ENCODE measurements at regions not wholly inside any gene's neighbourhood (a gene's known extent, or its start where the extent isn't known, plus 50 kb on each side); places are given as distances from the start of the nearest gene placed in this dataset.

DNA sequence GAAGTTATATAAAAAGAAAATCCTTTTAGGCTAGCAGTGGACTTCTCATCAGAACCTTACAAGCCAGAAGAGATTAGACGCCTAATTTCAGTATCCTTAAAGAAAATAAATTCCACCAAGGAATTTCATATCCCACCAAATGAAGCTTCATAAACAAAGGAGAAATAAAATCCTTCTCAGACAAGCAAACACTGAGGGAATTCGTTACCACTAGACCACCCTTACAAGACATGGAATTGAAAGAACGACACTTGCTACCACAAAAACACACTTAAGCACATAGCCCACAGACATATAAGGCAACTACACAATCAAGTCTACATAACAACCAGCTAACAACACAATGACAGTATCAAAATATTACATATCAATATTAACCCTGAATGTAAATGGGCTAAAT is 299.2 kb downstream of the TOX3 start:
- H3K27ac ChIP-seq (ENCODE audit: low read depth, low read length), result no peak overlapping the region
- H3K4me1 ChIP-seq (ENCODE audit: control insufficient read depth in 5 of 5, insufficient read depth in 5 of 5, low read length in 5 of 5), result no peaks in the 10 kb centered on the region
- H3K9ac ChIP-seq (ENCODE audit: low read length in 5 of 5), result no peak overlapping the region
- no peaks in the 10 kb centered on the region for H3K36me3 ChIP-seq (ENCODE audit: control insufficient read depth in 5 of 5, insufficient read depth in 5 of 5, low read length in 5 of 5)
- H3K4me3 ChIP-seq (ENCODE audit: low read depth in 1 of 5, low read length in 5 of 5), result no peak overlapping the region
- H3K9me3 ChIP-seq (ENCODE audit: control insufficient read depth in 5 of 5, low read length in 5 of 5), result peaks cover 4 to 23% (median 18%) of the 10 kb centered on the region in 5 donors
- no peaks in the 10 kb centered on the region for H3K27me3 ChIP-seq (ENCODE audit: control insufficient read depth in 5 of 5, insufficient read depth in 4 of 5, low read length in 5 of 5)

DNA sequence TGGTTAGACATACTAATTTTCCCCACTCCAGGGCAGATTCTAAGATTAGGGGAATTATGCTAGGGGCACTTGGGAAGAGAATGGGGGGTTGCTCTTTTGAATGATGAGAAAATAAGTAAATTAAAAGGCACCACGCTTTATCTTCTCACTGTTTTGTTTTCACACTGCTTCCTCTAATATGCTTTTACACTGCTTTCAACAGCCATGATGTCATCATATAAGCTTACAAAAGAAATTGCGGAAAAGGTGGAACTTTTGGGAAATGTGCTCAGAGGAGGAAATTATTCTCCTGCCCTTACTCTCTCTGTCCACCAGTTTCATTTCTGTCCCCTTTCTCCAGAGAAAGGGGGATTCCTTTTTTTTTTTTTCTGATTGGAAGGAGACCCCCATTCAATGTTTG is 308.2 kb downstream of the TOX3 start:
- Histone ChIP-seq H3K9me3 (ENCODE audit: control insufficient read depth in 5 of 5, low read length in 5 of 5) (peaks cover 0 to 4% (median 0%) of the 10 kb centered on the region in 5 donors), H3K27ac (ENCODE audit: low read depth, low read length) (no peak overlapping the region), H3K4me3 (ENCODE audit: low read depth in 1 of 5, low read length in 5 of 5) (no peak overlapping the region), H3K27me3 (ENCODE audit: control insufficient read depth in 5 of 5, insufficient read depth in 4 of 5, low read length in 5 of 5) (no peaks in the 10 kb centered on the region), H3K9ac (ENCODE audit: low read length in 5 of 5) (no peak overlapping the region), H3K36me3 (ENCODE audit: control insufficient read depth in 5 of 5, insufficient read depth in 5 of 5, low read length in 5 of 5) (no peaks in the 10 kb centered on the region), H3K4me1 (ENCODE audit: control insufficient read depth in 5 of 5, insufficient read depth in 5 of 5, low read length in 5 of 5) (no peaks in the 10 kb centered on the region)

GRCh38 chr16:52237823-52238222 is 309.1 kb downstream of the TOX3 start:
- Histone ChIP-seq H3K36me3 (ENCODE audit: control insufficient read depth in 5 of 5, insufficient read depth in 5 of 5, low read length in 5 of 5) (no peaks in the 10 kb centered on the region), H3K9ac (ENCODE audit: low read length in 5 of 5) (no peak overlapping the region), H3K4me3 (ENCODE audit: low read depth in 1 of 5, low read length in 5 of 5) (no peak overlapping the region), H3K9me3 (ENCODE audit: control insufficient read depth in 5 of 5, low read length in 5 of 5) (peaks cover 0 to 2% (median 0%) of the 10 kb centered on the region in 5 donors), H3K27ac (ENCODE audit: low read depth, low read length) (no peak overlapping the region), H3K4me1 (ENCODE audit: control insufficient read depth in 5 of 5, insufficient read depth in 5 of 5, low read length in 5 of 5) (no peaks in the 10 kb centered on the region), H3K27me3 (ENCODE audit: control insufficient read depth in 5 of 5, insufficient read depth in 4 of 5, low read length in 5 of 5) (no peaks in the 10 kb centered on the region)

DNA sequence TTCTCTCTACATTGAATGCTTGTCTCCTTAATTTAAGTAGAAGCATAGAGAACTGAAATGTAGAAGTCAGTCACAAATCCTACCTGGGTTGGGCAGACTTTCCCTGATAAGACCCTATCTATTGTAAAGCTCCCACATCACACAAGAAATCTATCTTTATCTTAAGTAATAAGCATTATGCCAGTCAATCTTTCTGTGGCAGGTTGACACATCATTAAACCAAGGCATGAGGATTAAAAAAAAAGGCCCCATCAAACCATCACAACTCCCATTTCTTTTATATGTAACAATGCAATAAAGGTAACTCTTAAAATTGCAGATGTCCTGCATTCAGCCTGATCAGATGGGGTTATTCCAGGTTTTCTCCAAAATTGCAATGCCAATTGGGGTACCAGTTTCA is 311.8 kb downstream of the TOX3 start:
- Histone ChIP-seq H3K4me3 (ENCODE audit: low read depth in 1 of 5, low read length in 5 of 5) (no peak overlapping the region), H3K9ac (ENCODE audit: low read length in 5 of 5) (no peak overlapping the region), H3K36me3 (ENCODE audit: control insufficient read depth in 5 of 5, insufficient read depth in 5 of 5, low read length in 5 of 5) (no peaks in the 10 kb centered on the region), H3K9me3 (ENCODE audit: control insufficient read depth in 5 of 5, low read length in 5 of 5) (peaks cover 0 to 2% (median 0%) of the 10 kb centered on the region in 5 donors), H3K27me3 (ENCODE audit: control insufficient read depth in 5 of 5, insufficient read depth in 4 of 5, low read length in 5 of 5) (no peaks in the 10 kb centered on the region), H3K4me1 (ENCODE audit: control insufficient read depth in 5 of 5, insufficient read depth in 5 of 5, low read length in 5 of 5) (no peaks in the 10 kb centered on the region), H3K27ac (ENCODE audit: low read depth, low read length) (no peak overlapping the region)

DNA sequence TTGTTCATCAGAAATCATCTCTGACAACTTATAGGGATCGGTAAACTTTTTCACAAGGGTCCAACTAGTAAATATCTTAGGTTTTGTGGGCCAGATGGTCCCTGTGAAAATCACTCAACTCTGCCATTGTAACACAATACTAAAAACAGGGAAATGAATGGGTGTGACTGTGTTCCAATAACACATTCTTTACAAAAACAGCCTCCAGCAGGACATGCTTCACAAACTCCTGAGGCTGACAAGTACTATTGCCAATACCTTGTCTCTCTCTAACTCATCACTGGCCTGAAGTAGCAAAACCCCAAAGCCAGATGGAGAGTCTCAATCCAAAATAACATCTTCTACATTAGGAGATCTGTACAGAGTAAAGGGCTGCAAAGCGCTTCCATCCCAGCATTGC is 312.3 kb downstream of the TOX3 start:
- peaks cover 0 to 2% (median 0%) of the 10 kb centered on the region in 5 donors for H3K9me3 ChIP-seq (ENCODE audit: control insufficient read depth in 5 of 5, low read length in 5 of 5)
- no peaks in the 10 kb centered on the region for H3K4me1 ChIP-seq (ENCODE audit: control insufficient read depth in 5 of 5, insufficient read depth in 5 of 5, low read length in 5 of 5)
- no peak overlapping the region for H3K4me3 ChIP-seq (ENCODE audit: low read depth in 1 of 5, low read length in 5 of 5)
- no peak overlapping the region for H3K27ac ChIP-seq (ENCODE audit: low read depth, low read length)
- H3K36me3 ChIP-seq (ENCODE audit: control insufficient read depth in 5 of 5, insufficient read depth in 5 of 5, low read length in 5 of 5), result no peaks in the 10 kb centered on the region
- H3K27me3 ChIP-seq (ENCODE audit: control insufficient read depth in 5 of 5, insufficient read depth in 4 of 5, low read length in 5 of 5), result no peaks in the 10 kb centered on the region
- no peak overlapping the region for H3K9ac ChIP-seq (ENCODE audit: low read length in 5 of 5)

- H3K9me3 ChIP-seq (ENCODE audit: control insufficient read depth in 5 of 5, low read length in 5 of 5), result peaks cover 0 to 2% (median 0%) of the 10 kb centered on the region in 5 donors
- H3K27me3 ChIP-seq (ENCODE audit: control insufficient read depth in 5 of 5, insufficient read depth in 4 of 5, low read length in 5 of 5), result no peaks in the 10 kb centered on the region
- H3K36me3 ChIP-seq (ENCODE audit: control insufficient read depth in 5 of 5, insufficient read depth in 5 of 5, low read length in 5 of 5), result no peaks in the 10 kb centered on the region
- H3K27ac ChIP-seq (ENCODE audit: low read depth, low read length), result no peak overlapping the region
- H3K9ac ChIP-seq (ENCODE audit: low read length in 5 of 5), result no peak overlapping the region
- no peaks in the 10 kb centered on the region for H3K4me1 ChIP-seq (ENCODE audit: control insufficient read depth in 5 of 5, insufficient read depth in 5 of 5, low read length in 5 of 5)
- no peak overlapping the region for H3K4me3 ChIP-seq (ENCODE audit: low read depth in 1 of 5, low read length in 5 of 5)
These were observed 317.5 kb downstream of the TOX3 start for GRCh38 chr16:52229471-52229870.

GRCh38 chr16:52227851-52228250 is 319.1 kb downstream of the TOX3 start:
- H3K27ac ChIP-seq (ENCODE audit: low read depth, low read length), result no peak overlapping the region
- H3K4me3 ChIP-seq (ENCODE audit: low read depth in 1 of 5, low read length in 5 of 5), result no peak overlapping the region
- H3K9ac ChIP-seq (ENCODE audit: low read length in 5 of 5), result no peak overlapping the region
- no peaks in the 10 kb centered on the region for H3K27me3 ChIP-seq (ENCODE audit: control insufficient read depth in 5 of 5, insufficient read depth in 4 of 5, low read length in 5 of 5)
- peaks cover 0 to 2% (median 0%) of the 10 kb centered on the region in 5 donors for H3K9me3 ChIP-seq (ENCODE audit: control insufficient read depth in 5 of 5, low read length in 5 of 5)
- H3K4me1 ChIP-seq (ENCODE audit: control insufficient read depth in 5 of 5, insufficient read depth in 5 of 5, low read length in 5 of 5), result no peaks in the 10 kb centered on the region
- no peaks in the 10 kb centered on the region for H3K36me3 ChIP-seq (ENCODE audit: control insufficient read depth in 5 of 5, insufficient read depth in 5 of 5, low read length in 5 of 5)

DNA sequence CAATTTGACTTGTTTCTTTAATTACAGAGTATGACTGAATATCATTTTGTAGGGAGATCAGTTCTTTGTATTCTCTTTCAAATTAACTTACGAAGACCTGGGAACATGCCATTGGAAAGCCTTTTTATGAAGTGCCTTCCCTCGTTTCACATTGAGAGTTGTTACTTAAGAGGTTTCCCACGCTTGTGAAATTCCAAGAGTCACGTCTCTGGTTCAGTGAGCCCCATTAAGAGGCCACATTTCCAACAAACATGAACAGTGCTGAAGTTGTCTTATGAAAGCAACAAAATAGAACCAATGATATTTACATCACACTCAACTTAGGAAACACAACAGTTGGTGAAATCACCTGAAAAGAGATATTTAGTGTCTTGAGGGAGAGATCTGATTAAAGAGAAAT is 334.1 kb downstream of the TOX3 start:
- Histone ChIP-seq H3K9ac (ENCODE audit: low read length in 5 of 5) (no peak overlapping the region), H3K36me3 (ENCODE audit: control insufficient read depth in 5 of 5, insufficient read depth in 5 of 5, low read length in 5 of 5) (no peaks in the 10 kb centered on the region), H3K27me3 (ENCODE audit: control insufficient read depth in 5 of 5, insufficient read depth in 4 of 5, low read length in 5 of 5) (no peaks in the 10 kb centered on the region)

DNA sequence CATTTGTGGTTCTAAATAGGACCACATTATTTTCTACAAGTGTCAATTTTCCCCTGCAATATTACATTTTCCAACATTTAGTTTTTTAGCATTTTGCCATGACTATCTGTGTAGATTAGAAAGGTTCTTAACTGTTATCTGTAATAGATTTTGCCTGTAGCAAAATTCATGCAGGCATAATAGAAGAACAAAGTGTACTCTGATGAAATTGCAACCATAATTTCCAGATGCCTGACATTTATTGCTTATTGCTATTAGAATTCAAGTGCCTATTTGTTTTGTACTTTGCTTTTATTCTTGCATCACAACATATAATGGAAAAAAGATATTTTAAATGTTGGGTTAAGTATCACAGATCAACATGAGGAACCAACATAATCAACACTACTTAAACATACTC is 337.7 kb downstream of the TOX3 start:
- H3K4me3 ChIP-seq (ENCODE audit: low read depth in 1 of 5, low read length in 5 of 5), result no peak overlapping the region
- no peaks in the 10 kb centered on the region for H3K4me1 ChIP-seq (ENCODE audit: control insufficient read depth in 5 of 5, insufficient read depth in 5 of 5, low read length in 5 of 5)
- H3K36me3 ChIP-seq (ENCODE audit: control insufficient read depth in 5 of 5, insufficient read depth in 5 of 5, low read length in 5 of 5), result no peaks in the 10 kb centered on the region
- H3K9me3 ChIP-seq (ENCODE audit: control insufficient read depth in 5 of 5, low read length in 5 of 5), result no peaks in the 10 kb centered on the region
- H3K27me3 ChIP-seq (ENCODE audit: control insufficient read depth in 5 of 5, insufficient read depth in 4 of 5, low read length in 5 of 5), result no peaks in the 10 kb centered on the region
- H3K27ac ChIP-seq (ENCODE audit: low read depth, low read length), result no peak overlapping the region
- no peak overlapping the region for H3K9ac ChIP-seq (ENCODE audit: low read length in 5 of 5)

More for the DNA sequence above, 334.1 kb downstream of the TOX3 start:
- Histone ChIP-seq H3K4me3 (ENCODE audit: low read depth in 1 of 5, low read length in 5 of 5) (no peak overlapping the region), H3K9me3 (ENCODE audit: control insufficient read depth in 5 of 5, low read length in 5 of 5) (peaks cover 0 to 4% (median 0%) of the 10 kb centered on the region in 5 donors), H3K4me1 (ENCODE audit: control insufficient read depth in 5 of 5, insufficient read depth in 5 of 5, low read length in 5 of 5) (no peaks in the 10 kb centered on the region), H3K27ac (ENCODE audit: low read depth, low read length) (no peak overlapping the region)

GRCh38 chr16:52203096-52203495 is 343.8 kb downstream of the TOX3 start:
- no peaks in the 10 kb centered on the region for H3K4me1 ChIP-seq (ENCODE audit: control insufficient read depth in 5 of 5, insufficient read depth in 5 of 5, low read length in 5 of 5)

DNA sequence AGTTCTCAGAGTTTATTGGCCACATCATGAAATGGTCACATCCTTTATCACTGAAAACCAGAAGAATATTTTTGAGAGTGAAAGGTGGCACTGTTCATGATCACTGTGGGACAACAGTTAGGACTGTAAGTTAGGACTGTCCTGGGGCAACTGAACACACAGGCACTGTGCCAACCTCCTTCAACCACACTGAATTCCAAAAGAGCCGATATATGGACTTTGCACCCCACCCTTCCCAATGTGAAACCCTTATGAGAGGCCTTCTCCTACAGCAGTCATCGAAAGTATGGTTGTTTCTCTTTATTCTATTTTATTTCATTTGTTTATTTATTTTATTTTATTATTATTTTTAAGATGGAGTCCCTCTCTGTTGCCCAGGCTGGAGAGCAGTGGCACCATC is 353.5 kb downstream of the TOX3 start:
- H3K9ac ChIP-seq (ENCODE audit: low read length in 5 of 5), result no peak overlapping the region
- H3K9me3 ChIP-seq (ENCODE audit: control insufficient read depth in 5 of 5, low read length in 5 of 5), result no peaks in the 10 kb centered on the region
- no peak overlapping the region for H3K27ac ChIP-seq (ENCODE audit: low read depth, low read length)
- H3K27me3 ChIP-seq (ENCODE audit: control insufficient read depth in 5 of 5, insufficient read depth in 4 of 5, low read length in 5 of 5), result no peaks in the 10 kb centered on the region
- H3K4me1 ChIP-seq (ENCODE audit: control insufficient read depth in 5 of 5, insufficient read depth in 5 of 5, low read length in 5 of 5), result no peaks in the 10 kb centered on the region
- H3K36me3 ChIP-seq (ENCODE audit: control insufficient read depth in 5 of 5, insufficient read depth in 5 of 5, low read length in 5 of 5), result no peaks in the 10 kb centered on the region
- H3K4me3 ChIP-seq (ENCODE audit: low read depth in 1 of 5, low read length in 5 of 5), result no peak overlapping the region

More at GRCh38 chr16:52203096-52203495, 343.8 kb downstream of the TOX3 start:
- H3K4me3 ChIP-seq (ENCODE audit: low read depth in 1 of 5, low read length in 5 of 5), result no peak overlapping the region
- no peak overlapping the region for H3K9ac ChIP-seq (ENCODE audit: low read length in 5 of 5)
- H3K27ac ChIP-seq (ENCODE audit: low read depth, low read length), result no peak overlapping the region
- no peaks in the 10 kb centered on the region for H3K9me3 ChIP-seq (ENCODE audit: control insufficient read depth in 5 of 5, low read length in 5 of 5)
- no peaks in the 10 kb centered on the region for H3K27me3 ChIP-seq (ENCODE audit: control insufficient read depth in 5 of 5, insufficient read depth in 4 of 5, low read length in 5 of 5)
- no peaks in the 10 kb centered on the region for H3K36me3 ChIP-seq (ENCODE audit: control insufficient read depth in 5 of 5, insufficient read depth in 5 of 5, low read length in 5 of 5)

Measured in subcutaneous abdominal adipose tissue (tissue), 5 donors.